MCF 10A (cell line): ENCODE measurements at regions not wholly inside any gene's neighbourhood (a gene's known extent, or its start where the extent isn't known, plus 50 kb on each side); places are given as distances from the start of the nearest gene placed in this dataset.

ENCODE experiments used
- BruUV-seq: library from RNA; stranded (reverse); fragments of 400-500 nt; replicated peaks from 2 replicates; lab custom pipeline; 2021; lab: Mats Ljungman, UMichigan
- CTCF ChIA-PET: fragments of 300-600 bp; sonication (Branson Sonifier 250); formaldehyde crosslinking; extraction: SDS; loops from one replicate; lab custom pipeline; 2021; ENCODE audit warnings: antibody characterized with exemption, inconsistent platforms; lab: Yijun Ruan, JAX
- POLR2A ChIA-PET: fragments of 300-600, 350-650 bp; sonication (Branson Sonifier 250); formaldehyde crosslinking; extraction: SDS; loops from one replicate; lab custom pipeline; 2020; ENCODE audit warnings: antibody characterized with exemption, inconsistent platforms; lab: Yijun Ruan, JAX
- DNase-seq: peaks from one replicate; pipeline ENCODE4 v3.0.0-alpha.2; 2018; ENCODE audit not compliant: unreplicated experiment
- H3K27ac Mint-ChIP-seq: one replicate; pipeline ENCODE4 v1.8.0; 2022; ENCODE audit warnings: mild to moderate bottlenecking, low read depth, mixed read lengths; ENCODE audit not compliant: unreplicated experiment
- H3K27me3 Mint-ChIP-seq: one replicate; pipeline ENCODE4 v1.8.0; 2022; ENCODE audit warnings: mixed read lengths; ENCODE audit not compliant: insufficient read depth, unreplicated experiment
- H3K36me3 Mint-ChIP-seq: one replicate; pipeline ENCODE4 v1.8.0; 2022; ENCODE audit warnings: mild to moderate bottlenecking, moderate library complexity, mixed read lengths; ENCODE audit not compliant: insufficient read depth, unreplicated experiment
- H3K4me1 Mint-ChIP-seq: one replicate; pipeline ENCODE4 v1.8.0; 2022; ENCODE audit warnings: mixed read lengths; ENCODE audit not compliant: insufficient read depth, unreplicated experiment
- H3K4me3 Mint-ChIP-seq: one replicate; pipeline ENCODE4 v1.8.0; 2022; ENCODE audit warnings: mild to moderate bottlenecking, moderate library complexity, mixed read lengths; ENCODE audit not compliant: unreplicated experiment
- H3K9me3 Mint-ChIP-seq: one replicate; pipeline ENCODE4 v1.8.0; 2022; ENCODE audit warnings: mixed read lengths; ENCODE audit not compliant: unreplicated experiment
- CTCF ChIP-seq: fragments of 200-600 bp; IDR thresholded peaks from one replicate; pipeline ENCODE4 v1.8.0; 2022; ENCODE audit warnings: antibody characterized with exemption, mild to moderate bottlenecking; ENCODE audit not compliant: unreplicated experiment
- intact Hi-C: fragments of 100-400 bp; cut with micrococcal nuclease; formaldehyde crosslinking; loops from 2 replicates; pipeline ENCODE4 v1.14.1; 2022

- BruUV-seq: no TSS peak
- intact Hi-C loops: no loop called here
- Mint-ChIP-seq H3K36me3 (no peaks in the 10 kb centered on the region), H3K4me1 (peaks cover 7% of the 10 kb centered on the region), H3K27ac (no peak overlapping the region), H3K27me3 (no peaks in the 10 kb centered on the region), H3K4me3 (no peak overlapping the region), H3K9me3 (no peaks in the 10 kb centered on the region)
- POLR2A ChIA-PET: no interaction called here
- CTCF ChIA-PET: interaction anchor here (2.7 kb wide), 1 partner anchor 254 kb away, joined by 10 read pairs; no protein-coding TSS in a partner anchor
- no peak for TF ChIP-seq CTCF
- DNase-seq: no peak
These were observed 107.4 kb downstream of the CT47B1 start for GRCh38 chrX:120768254-120768653.

DNA sequence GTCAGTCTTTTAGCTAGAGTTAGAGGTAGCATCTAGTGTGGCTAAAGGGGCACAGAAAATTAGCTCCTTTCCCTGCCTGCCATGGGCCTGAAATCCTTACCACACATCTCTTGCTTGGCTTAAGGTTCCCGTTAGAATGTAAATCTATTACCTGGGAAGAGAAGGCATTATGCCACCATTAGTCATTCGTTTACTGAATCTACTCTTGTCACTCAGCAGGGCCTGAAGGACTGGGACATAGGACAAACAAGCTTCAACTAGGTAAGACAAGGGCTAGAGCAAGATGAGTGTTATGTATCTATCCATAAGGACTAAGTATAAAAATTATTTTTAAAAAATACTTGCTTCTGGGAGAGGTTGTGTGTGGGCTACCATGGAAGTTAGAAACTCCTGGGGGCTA is 112.4 kb downstream of the CT47B1 start:
- H3K4me1 Mint-ChIP-seq: peaks cover 3% of the 10 kb centered on the region
- intact Hi-C loops: no loop called here
- ChIA-PET POLR2A (interaction anchor here (0.7 kb wide), 1 partner anchor 256 kb away, joined by 3 read pairs; no protein-coding TSS in a partner anchor), CTCF (no interaction called here)
- BruUV-seq: no TSS peak
- DNase-seq: no peak
- H3K36me3 Mint-ChIP-seq: no peaks in the 10 kb centered on the region
- TF ChIP-seq CTCF: no peak
- H3K9me3 Mint-ChIP-seq: no peaks in the 10 kb centered on the region
- no peak overlapping the region for H3K4me3 Mint-ChIP-seq
- H3K27ac Mint-ChIP-seq: no peak overlapping the region
- H3K27me3 Mint-ChIP-seq: no peaks in the 10 kb centered on the region

- Mint-ChIP-seq H3K9me3 (no peaks in the 10 kb centered on the region), H3K27me3 (no peaks in the 10 kb centered on the region), H3K36me3 (no peaks in the 10 kb centered on the region), H3K4me3 (no peak overlapping the region), H3K4me1 (no peaks in the 10 kb centered on the region), H3K27ac (no peak overlapping the region)
- POLR2A ChIA-PET: no interaction called here
- DNase-seq: no peak
- CTCF ChIA-PET: interaction anchor here (0.7 kb wide), 1 partner anchor 1288 kb away, joined by 3 read pairs; no protein-coding TSS in a partner anchor
- BruUV-seq: no TSS peak
- intact Hi-C loops: no loop called here
- TF ChIP-seq CTCF: no peak
These were observed 113.9 kb downstream of the CT47B1 start for GRCh38 chrX:120761810-120762209.

- POLR2A ChIA-PET: no interaction called here
- intact Hi-C loops: no loop called here
- no peaks in the 10 kb centered on the region for H3K9me3 Mint-ChIP-seq
- H3K4me1 Mint-ChIP-seq: no peaks in the 10 kb centered on the region
- H3K27ac Mint-ChIP-seq: no peak overlapping the region
- H3K4me3 Mint-ChIP-seq: no peak overlapping the region
- no peaks in the 10 kb centered on the region for H3K27me3 Mint-ChIP-seq
- DNase-seq: no peak
- CTCF ChIA-PET: no interaction called here
- no peak for TF ChIP-seq CTCF
- H3K36me3 Mint-ChIP-seq: no peaks in the 10 kb centered on the region
- no TSS peak for BruUV-seq
These were observed 116.0 kb downstream of the CT47B1 start for GRCh38 chrX:120759685-120760084.
